GM18499 (cell line): ENCODE measurements at regions not wholly inside any gene's neighbourhood (a gene's known extent, or its start where the extent isn't known, plus 50 kb on each side); places are given as distances from the start of the nearest gene placed in this dataset.
"Not testable (repeated sequence)": the region's sequence is repeated elsewhere in the genome, so short reads cannot be mapped to it uniquely, and the experiment has no call there.

Experiments used
- ATAC-seq: cut with Tn5 transposase; IDR thresholded peaks from one replicate; pipeline ENCODE4 v1.9.1; 2021; ENCODE audit warnings: moderate number of reproducible peaks; ENCODE audit not compliant: insufficient read depth, unreplicated experiment

GRCh38 chr15:62907275-62907674, 135.3 kb upstream of the TPM1 start:
- no peak for ATAC-seq

DNA sequence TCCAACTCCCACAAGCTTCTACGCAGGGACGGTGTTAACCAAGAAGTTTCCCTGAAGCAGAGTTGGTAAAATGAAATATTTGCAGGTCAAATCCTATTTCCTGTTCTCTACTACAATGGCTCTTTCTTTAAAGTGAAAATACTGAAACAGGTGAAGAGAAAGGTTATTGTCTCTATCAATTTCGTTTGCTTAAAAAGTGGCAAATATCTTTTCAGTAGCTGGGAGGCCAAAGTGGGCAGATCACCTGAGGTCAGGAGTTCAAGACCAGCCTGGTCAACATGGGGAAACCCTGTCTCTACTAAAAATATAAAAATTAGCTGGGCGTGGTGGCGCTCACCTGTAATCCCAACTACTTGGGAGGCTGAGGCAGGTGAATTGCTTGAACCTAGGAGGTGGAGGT, 134.2 kb upstream of the TPM1 start:
- ATAC-seq: not testable (repeated sequence)

GRCh38 chr15:62909257-62909656, 133.3 kb upstream of the TPM1 start:
- ATAC-seq: no peak

DNA sequence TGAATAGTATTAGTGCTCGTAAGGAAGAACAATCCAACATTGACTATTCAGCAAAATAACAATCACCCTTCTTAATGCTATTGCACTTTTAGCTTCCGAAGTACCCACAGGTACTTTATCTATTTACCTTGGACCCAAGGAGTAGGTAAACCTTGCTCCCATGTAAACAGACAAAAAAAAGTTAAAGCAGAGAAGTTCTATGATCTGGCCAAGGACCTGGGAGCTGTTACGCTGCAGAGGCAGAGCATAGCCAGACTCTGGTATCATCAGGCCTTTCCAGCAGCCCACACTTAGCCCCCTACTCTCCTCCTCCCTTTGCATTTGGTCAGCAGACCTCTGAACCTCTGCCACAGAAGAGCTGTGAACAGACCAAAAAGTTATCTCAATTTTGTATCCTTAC, 130.3 kb upstream of the TPM1 start:
- ATAC-seq: no peak

GRCh38 chr15:62912808-62913207, 129.7 kb upstream of the TPM1 start:
- ATAC-seq: no peak

DNA sequence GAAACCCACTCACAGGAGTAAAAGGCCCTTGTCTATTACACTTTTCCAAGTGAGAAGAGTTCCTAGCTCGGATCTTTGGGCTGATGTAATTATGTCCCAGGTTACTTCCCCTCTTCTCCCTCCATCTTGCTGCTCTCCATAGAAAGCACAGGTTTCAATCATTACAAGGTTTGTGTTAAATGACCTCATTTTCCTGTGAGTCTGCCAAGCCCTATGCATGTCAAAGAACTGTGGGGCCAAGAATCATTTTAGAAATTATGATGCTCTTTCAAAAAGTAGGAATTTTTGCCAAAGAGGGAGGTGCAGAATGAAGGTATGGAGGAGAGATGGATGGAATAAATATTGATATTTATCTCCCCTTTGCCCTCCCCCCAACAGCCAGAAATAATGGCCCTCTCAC, 129.3 kb upstream of the TPM1 start:
- no peak for ATAC-seq

DNA sequence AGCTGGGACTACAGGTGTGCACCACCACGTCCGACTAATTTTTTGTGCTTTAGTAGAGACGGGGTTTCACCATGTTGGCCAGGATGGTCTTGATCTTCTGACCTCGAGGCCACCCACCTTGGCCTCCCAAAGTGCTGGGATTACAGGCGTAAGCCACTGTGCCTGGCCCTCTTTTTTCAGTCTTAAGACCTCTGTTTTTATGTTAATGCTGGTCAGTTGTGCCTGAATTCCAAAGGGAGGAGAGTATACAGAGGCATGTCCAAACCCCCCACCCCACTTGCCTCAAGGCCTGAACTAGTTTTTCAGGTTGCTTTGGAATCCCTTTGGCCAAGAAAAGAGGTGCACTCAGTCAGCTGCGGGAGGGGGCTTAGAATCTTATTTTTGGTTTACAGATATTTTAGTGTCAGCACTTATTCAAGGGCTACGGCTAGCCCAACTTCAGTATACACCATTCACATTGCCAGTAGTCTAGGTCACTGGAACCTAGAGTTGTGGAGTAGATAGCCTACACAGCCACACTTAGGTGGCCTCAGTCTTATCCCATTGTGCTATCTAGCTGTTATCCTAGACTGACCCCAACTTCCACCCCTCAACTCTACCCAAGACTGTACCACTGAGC, 128.0 kb upstream of the TPM1 start:
- no peak for ATAC-seq

- ATAC-seq: no peak
Measured at GRCh38 chr15:62920682-62921502, 121.7 kb upstream of the TPM1 start.

DNA sequence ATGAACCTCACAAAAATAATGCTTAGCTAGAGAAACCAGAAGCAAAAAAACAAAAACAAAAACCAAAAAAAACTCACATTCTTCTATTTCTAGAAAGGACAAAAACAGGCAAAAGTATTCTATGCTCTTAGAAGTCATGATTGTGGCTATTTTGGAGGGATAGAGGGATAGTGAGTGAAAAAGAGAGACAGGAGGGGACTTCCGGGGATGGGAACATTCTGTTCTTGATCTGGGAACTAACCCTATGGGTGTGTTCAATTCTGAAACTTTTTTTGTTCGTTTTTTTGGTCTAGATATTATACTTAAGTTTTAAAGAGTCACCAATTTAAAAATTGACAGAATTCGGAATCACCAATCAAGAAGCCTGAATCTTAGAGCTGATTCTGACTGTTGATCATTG, 120.0 kb upstream of the TPM1 start:
- no peak for ATAC-seq

DNA sequence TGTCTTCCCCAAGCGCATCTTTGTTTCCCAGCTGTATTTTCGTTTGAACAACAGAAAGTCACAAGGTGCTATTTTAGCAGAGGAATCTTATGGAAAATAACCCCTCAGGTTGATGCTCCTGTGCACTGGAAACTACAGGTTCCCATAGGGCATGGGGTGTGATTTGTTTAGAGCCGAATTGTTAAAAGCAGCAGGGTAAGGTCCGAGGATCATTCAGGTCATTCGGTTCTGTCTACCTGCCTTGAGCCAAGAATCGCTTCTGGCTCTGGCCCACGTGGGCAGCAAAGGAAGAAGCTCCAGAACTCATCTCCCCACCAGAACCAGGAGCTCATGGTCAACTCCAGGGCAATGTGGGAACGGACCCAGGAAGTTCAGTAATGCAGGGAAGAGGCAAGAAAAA, 116.7 kb upstream of the TPM1 start:
- ATAC-seq: no peak

DNA sequence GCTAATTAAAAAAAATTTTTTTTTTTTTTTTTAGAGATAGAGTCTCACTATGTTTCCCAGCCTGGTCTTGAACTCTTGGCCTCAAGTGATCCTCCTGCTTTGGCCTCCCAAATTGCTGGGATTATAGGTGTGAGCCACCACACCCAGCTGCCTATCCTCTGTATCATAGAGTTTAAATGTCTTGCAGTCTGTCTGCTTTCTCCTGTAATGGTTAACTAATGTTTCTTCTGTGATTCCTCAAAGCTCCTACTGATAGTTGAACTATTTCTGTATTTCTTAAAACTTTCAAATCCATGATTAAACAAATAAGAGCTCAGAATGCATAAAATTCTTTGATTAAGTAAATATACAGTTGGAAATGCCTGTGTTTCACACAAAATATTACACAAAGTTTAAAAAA, 115.4 kb upstream of the TPM1 start:
- ATAC-seq: no peak

GRCh38 chr15:62927836-62928235, 114.7 kb upstream of the TPM1 start:
- no peak for ATAC-seq

DNA sequence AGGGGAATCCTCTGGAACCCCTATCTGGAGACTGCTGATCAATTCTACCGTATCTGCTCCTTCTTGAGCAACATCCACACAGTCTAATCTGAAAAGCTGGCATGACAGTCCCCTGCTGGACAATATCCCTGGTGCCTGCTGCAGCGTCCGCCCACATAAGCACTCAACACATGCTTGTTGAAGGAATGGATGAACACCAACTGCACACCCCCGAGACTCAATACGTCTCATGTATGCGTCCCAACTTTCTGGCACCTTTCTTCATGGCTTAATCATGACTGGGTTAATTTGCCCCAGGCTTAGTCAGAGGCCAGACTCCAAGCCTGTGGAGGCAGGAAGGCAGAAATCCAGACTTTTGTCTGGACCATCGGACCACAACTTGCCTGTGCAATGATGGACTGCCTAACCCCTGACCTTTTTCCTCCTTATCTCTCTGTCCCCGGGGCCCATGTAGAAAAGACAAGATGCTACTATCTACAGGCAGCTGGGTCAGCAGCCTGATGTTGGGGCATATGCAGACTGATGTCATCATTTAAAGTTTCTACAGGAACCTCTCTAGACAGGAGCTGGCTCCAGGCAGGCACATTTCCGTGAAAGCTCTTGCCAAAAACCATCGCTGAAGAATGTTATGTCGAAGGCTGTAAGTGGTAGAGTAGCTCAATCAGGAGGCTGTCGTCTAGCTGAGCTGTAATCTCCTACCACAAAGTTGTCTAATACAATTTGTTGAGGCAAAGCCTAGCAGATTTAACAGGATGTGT, 114.1 kb upstream of the TPM1 start:
- ATAC-seq: no peak

DNA sequence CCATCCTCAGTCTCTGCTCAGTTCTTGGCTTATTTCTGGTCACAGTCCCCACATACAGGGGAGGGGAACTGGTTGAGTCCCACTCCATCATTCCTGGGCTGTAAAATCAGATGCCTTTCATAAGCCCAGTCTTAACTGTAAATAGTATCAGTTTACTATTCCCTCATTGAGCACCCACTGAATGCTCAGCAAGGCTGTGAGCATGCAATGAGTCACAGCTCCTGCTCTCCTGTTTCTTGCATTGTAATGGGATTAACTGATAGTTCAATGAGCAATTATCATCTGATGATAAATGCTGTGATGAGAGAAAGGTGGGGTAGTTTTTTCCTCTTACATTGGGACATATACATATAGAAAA, 113.6 kb upstream of the TPM1 start:
- no peak for ATAC-seq

GRCh38 chr15:62931650-62932049, 110.9 kb upstream of the TPM1 start:
- ATAC-seq: no peak

GRCh38 chr15:62932436-62932835, 110.1 kb upstream of the TPM1 start:
- ATAC-seq: no peak

DNA sequence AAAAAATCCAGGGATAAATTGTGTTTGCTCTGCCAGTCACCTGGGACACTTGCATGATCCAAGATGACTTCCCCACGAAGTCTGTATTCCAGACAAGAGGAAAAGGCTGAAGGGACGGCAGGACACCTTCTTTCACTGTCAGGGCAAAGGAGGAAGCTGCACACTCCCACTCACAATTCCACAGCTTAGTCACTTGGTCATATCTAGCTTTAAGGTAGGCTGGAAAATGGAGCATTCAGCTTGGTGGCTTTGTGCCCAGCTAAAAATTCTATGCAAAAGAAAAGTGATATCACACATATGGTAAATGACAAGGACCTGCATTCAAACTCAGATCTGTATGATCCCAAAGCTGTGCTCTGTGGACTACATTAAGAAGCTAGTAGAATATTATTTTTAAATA, 109.2 kb upstream of the TPM1 start:
- no peak for ATAC-seq

DNA sequence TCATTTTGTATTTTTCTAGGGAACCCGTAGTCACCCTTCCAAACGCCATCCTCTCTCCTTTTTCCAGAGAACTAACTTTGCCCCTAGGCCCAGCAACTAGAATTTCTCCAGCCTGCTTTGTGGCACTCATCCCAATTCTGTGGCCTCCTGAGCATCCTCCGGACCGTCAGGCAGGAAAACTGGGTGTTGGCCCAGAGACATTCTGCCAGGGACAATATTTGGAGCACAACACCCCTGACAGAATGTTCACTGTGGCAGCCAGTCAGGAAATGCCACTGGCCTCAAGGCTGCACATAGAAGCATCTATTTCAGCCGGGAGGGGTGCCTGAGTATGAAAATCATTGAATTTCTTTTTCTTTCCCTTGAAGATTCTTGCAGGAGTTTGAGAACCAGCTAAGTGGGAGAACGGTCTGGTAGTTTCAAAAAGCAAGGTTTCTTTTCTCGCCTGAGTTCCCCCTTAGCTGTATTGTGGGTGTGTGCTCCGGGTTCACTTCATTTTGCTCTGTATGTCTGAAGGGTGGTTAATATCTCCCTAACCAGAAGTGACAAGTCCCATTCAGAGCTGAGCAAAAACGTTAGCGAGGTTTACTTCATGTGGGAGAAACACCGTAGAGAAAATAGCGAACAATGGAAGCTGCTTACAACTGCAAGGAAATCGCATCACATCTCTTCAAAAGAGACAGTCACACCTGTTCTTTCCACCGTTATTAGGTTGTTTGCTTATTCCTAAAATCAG, 108.1 kb upstream of the TPM1 start:
- ATAC-seq: no peak

GRCh38 chr15:62935300-62936081, 107.1 kb upstream of the TPM1 start:
- ATAC-seq: no peak

DNA sequence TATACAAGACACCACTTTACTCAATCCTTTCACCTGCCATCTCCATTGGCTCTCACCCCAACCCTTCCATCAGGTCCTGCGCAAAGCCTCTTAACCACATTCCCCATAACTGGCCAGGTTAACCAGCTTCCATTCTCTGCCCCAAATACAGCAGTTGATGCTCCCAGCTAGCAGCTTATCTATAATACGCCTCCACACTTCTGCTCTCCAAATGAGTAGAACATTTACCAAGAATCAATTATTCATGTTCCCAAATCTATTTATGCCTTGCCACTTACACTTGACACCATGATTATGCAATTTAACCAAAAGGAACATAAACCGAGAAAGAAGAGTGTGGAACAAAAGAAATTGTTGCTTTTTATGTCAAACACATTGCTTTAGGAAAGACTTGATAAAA, 103.7 kb upstream of the TPM1 start:
- ATAC-seq: no peak
